Bronchial epithelial cell (primary cell): ENCODE measurements at regions not wholly inside any gene's neighbourhood (a gene's known extent, or its start where the extent isn't known, plus 50 kb on each side); places are given as distances from the start of the nearest gene placed in this dataset.

ENCODE experiments used
- DNase-seq: peaks from one replicate; pipeline ENCODE4 v3.0.0-alpha.2; 2010; ENCODE audit warnings: low read depth
- FAIRE-seq: peaks from 2 replicates; lab custom pipeline; 2011; peaks lifted over from hg19 to GRCh38; lab: Jason Lieb, UNC
- H3K27me3 ChIP-seq: 2 replicates; pipeline ENCODE4 v1.5.1; 2011; ENCODE audit warnings: low read length; ENCODE audit not compliant: control insufficient read depth, insufficient read depth
- H3K36me3 ChIP-seq: 2 replicates; pipeline ENCODE4 v1.5.1; 2011; ENCODE audit warnings: low read length; ENCODE audit not compliant: control insufficient read depth, insufficient read depth
- H3K4me3 ChIP-seq: 2 replicates; pipeline ENCODE4 v1.5.1; 2011; ENCODE audit warnings: mild to moderate bottlenecking, low read depth, low read length, control low read depth
- CTCF ChIP-seq: IDR thresholded peaks from 2 replicates; pipeline ENCODE4 v1.5.1; 2011; ENCODE audit warnings: mild to moderate bottlenecking, moderate library complexity, low read length, control low read depth, inconsistent platforms; ENCODE audit not compliant: insufficient read depth, severe bottlenecking

GRCh38 chr5:35342664-35343063, 112.4 kb upstream of the PRLR start:
- no peaks in the 10 kb centered on the region for H3K27me3 ChIP-seq
- DNase-seq: no peak
- no peak overlapping the region for H3K4me3 ChIP-seq
- no peaks in the 10 kb centered on the region for H3K36me3 ChIP-seq
- no peak for TF ChIP-seq CTCF
- no peak for FAIRE-seq

- FAIRE-seq (no peak), DNase-seq (no peak)
- no peaks in the 10 kb centered on the region for H3K27me3 ChIP-seq
- no peak for TF ChIP-seq CTCF
- H3K36me3 ChIP-seq: no peaks in the 10 kb centered on the region
- no peak overlapping the region for H3K4me3 ChIP-seq
These were observed 110.9 kb upstream of the PRLR start for GRCh38 chr5:35341189-35341588.

- peak; percentile 3 for DNase-seq
- no peak for TF ChIP-seq CTCF
- H3K27me3 ChIP-seq: no peaks in the 10 kb centered on the region
- H3K36me3 ChIP-seq: no peaks in the 10 kb centered on the region
- H3K4me3 ChIP-seq: no peak overlapping the region
- FAIRE-seq: no peak
These were observed 109.4 kb upstream of the PRLR start for GRCh38 chr5:35339616-35340100.

- FAIRE-seq (no peak), DNase-seq (no peak)
- H3K36me3 ChIP-seq: no peaks in the 10 kb centered on the region
- no peaks in the 10 kb centered on the region for H3K27me3 ChIP-seq
- H3K4me3 ChIP-seq: no peak overlapping the region
- no peak for TF ChIP-seq CTCF
These were observed 108.7 kb upstream of the PRLR start for GRCh38 chr5:35339006-35339405.

- no peak overlapping the region for H3K4me3 ChIP-seq
- no peaks in the 10 kb centered on the region for H3K36me3 ChIP-seq
- FAIRE-seq (no peak), DNase-seq (no peak)
- no peaks in the 10 kb centered on the region for H3K27me3 ChIP-seq
- no peak for TF ChIP-seq CTCF
These were observed 107.8 kb upstream of the PRLR start for GRCh38 chr5:35338157-35338453.

- TF ChIP-seq CTCF: no peak
- Histone ChIP-seq H3K27me3 (no peaks in the 10 kb centered on the region), H3K4me3 (no peak overlapping the region), H3K36me3 (no peaks in the 10 kb centered on the region)
- DNase-seq (no peak), FAIRE-seq (no peak)
These were observed 107.3 kb upstream of the PRLR start for GRCh38 chr5:35337340-35338156.
